LNCAP (cell line): ENCODE measurements at regions not wholly inside any gene's neighbourhood (a gene's known extent, or its start where the extent isn't known, plus 50 kb on each side); places are given as distances from the start of the nearest gene placed in this dataset.
A peak's percentile ranks its signal among the peaks of the same experiment; 100 is the strongest.

Experiments
- CTCF ChIP-seq: fragments of 450-650 bp; IDR thresholded peaks from 2 replicates; pipeline ENCODE4 v1.5.1; 2017; ENCODE audit warnings: mild to moderate bottlenecking

DNA sequence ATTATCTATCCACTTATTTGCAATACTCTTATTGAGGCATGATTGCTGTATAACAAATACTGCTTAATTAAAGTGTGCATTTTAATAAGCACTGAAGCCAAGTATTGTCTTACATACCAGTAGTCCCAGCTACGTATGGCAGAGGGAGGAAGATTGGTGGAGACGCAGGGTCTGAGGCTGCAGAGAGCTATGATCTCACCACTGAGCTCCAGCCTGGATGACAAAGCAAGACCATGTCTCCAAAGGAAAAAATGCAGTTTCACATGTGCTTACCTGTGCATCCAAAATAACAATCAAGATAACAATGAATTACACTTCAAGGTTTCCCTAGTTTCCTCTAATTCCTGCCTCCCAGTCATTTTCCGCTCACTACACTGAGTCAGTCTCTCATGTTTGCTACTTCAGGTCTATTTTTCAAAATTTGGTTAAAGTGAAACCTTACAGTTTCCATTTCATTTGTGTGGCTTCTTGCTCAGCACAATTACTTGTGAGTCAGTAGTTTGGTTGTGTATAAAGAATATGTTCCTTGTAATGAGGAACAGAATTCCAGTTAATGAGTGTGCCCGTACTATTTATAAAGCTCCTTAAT is 1250.1 kb downstream of the TMEM121 start:
- no peak for TF ChIP-seq CTCF

GRCh38 chr14:106778986-106779385 is 1252.6 kb downstream of the TMEM121 start:
- no peak for TF ChIP-seq CTCF

GRCh38 chr14:106786697-106787096 is 1260.3 kb downstream of the TMEM121 start:
- TF ChIP-seq CTCF, result no peak

DNA sequence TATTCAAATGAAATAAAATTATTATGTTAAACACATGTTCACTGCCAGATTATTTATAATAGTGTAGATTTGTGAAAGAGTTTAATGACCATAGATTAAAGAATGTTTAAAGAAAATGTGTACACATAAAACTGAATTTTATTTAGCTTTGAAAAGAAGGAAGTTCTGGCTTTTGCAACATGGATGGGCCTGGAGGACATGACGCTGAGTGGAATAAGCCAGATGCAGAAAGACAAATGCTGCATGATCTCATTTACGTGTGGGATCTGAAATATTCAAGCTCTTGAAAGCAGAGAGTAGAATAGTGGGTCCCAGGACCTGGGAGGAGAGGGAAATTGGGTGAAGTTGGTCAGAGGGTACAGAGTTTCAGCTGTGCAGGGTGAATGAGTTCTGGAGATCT is 1261.2 kb downstream of the TMEM121 start:
- TF ChIP-seq CTCF, result no peak

DNA sequence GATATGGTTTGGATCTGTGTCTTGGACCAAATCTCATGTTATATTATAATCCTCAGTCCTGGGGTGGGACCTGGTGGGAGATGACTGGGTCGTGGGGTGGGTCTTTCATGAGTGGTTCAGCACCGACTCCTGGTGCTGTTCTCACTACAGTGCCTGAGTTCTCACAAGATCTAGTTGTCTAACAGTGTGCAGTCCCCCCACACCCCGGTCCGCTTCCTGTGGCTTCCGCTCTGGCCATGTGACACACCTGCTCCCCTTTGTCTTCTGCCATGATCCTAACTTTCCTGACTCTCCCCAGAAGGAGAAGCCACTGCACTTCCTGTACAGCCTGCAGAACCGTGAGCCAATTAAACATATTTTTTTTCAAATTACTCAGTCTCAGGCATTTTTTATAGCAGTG is 1262.2 kb downstream of the TMEM121 start:
- TF ChIP-seq CTCF, result no peak

GRCh38 chr14:106789318-106789717 is 1262.9 kb downstream of the TMEM121 start:
- TF ChIP-seq CTCF, result no peak

GRCh38 chr14:106790189-106791036 is 1264.0 kb downstream of the TMEM121 start:
- peak; percentile 96 for TF ChIP-seq CTCF
